ENCODE measurements at regions not wholly inside any gene's neighbourhood (a gene's known extent, or its start where the extent isn't known, plus 50 kb on each side); places are given as distances from the start of the nearest gene placed in this dataset.

- no peak for TF ChIP-seq POLR2A (IDR thresholded peaks at IDR 0.05)
- TF ChIP-seq, protein P1, sequence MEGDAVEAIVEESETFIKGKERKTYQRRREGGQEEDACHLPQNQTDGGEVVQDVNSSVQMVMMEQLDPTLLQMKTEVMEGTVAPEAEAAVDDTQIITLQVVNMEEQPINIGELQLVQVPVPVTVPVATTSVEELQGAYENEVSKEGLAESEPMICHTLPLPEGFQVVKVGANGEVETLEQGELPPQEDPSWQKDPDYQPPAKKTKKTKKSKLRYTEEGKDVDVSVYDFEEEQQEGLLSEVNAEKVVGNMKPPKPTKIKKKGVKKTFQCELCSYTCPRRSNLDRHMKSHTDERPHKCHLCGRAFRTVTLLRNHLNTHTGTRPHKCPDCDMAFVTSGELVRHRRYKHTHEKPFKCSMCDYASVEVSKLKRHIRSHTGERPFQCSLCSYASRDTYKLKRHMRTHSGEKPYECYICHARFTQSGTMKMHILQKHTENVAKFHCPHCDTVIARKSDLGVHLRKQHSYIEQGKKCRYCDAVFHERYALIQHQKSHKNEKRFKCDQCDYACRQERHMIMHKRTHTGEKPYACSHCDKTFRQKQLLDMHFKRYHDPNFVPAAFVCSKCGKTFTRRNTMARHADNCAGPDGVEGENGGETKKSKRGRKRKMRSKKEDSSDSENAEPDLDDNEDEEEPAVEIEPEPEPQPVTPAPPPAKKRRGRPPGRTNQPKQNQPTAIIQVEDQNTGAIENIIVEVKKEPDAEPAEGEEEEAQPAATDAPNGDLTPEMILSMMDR (IDR thresholded peaks at IDR 0.05) = no peak
Observed at GRCh38 chr6:23445157-23445710, 680.8 kb upstream of the NRSN1 start.

Measured in thyroid gland (tissue), 4 donors.